Keratinocyte (primary cell): ENCODE measurements at regions not wholly inside any gene's neighbourhood (a gene's known extent, or its start where the extent isn't known, plus 50 kb on each side); places are given as distances from the start of the nearest gene placed in this dataset.

Source experiments
- DNase-seq: peaks from one replicate; pipeline ENCODE4 v3.0.0-alpha.2; 2011; ENCODE audit warnings: low read depth, missing footprints, low spot score
- FAIRE-seq: peaks from 2 replicates; lab custom pipeline; 2011; peaks lifted over from hg19 to GRCh38; lab: Jason Lieb, UNC
- H2AFZ ChIP-seq: 2 replicates; pipeline ENCODE4 v1.6.0; 2012; ENCODE audit warnings: low read length, control low read depth, inconsistent platforms; ENCODE audit not compliant: control insufficient read depth
- H3K27ac ChIP-seq: 2 replicates; pipeline ENCODE4 v1.5.1; 2011; ENCODE audit warnings: low read length; ENCODE audit not compliant: control insufficient read depth, insufficient read depth
- H3K27me3 ChIP-seq: 3 replicates; pipeline ENCODE4 v1.6.0; 2011; ENCODE audit warnings: low read length; ENCODE audit not compliant: control insufficient read depth, insufficient read depth; ENCODE audit errors: extremely low read depth
- H3K36me3 ChIP-seq, 2 experiments: 2 replicates in 1 of 2; 3 replicates in 1 of 2; pipeline ENCODE4 v1.5.1; 2011; ENCODE audit warnings: low read length in 2 of 2, mild to moderate bottlenecking in 1 of 2; ENCODE audit not compliant: control insufficient read depth in 2 of 2, insufficient read depth in 2 of 2; ENCODE audit errors: extremely low read depth in 1 of 2
- H3K4me1 ChIP-seq: 3 replicates; pipeline ENCODE4 v1.5.1; 2011; ENCODE audit warnings: low read length; ENCODE audit not compliant: control insufficient read depth, insufficient read depth; ENCODE audit errors: extremely low read depth
- H3K4me2 ChIP-seq: 3 replicates; pipeline ENCODE4 v1.6.0; 2011; ENCODE audit warnings: low read depth, low read length; ENCODE audit not compliant: control insufficient read depth, insufficient read depth; ENCODE audit errors: extremely low read depth
- H3K4me3 ChIP-seq, 3 experiments: fragments of 200-600 bp in 1 of 3; sonication (generic) in 1 of 3; 2 replicates in 2 of 3; 3 replicates in 1 of 3; pipeline ENCODE4 v1.5.1; 2011 to 2016; ENCODE audit warnings: low read length in 3 of 3, mild to moderate bottlenecking in 3 of 3, control low read depth in 2 of 3, inconsistent platforms in 1 of 3, low read depth in 1 of 3, mixed read lengths in 1 of 3, mixed run types in 1 of 3, moderate library complexity in 1 of 3; ENCODE audit not compliant: control insufficient read depth in 2 of 3, insufficient read depth in 2 of 3; ENCODE audit errors: extremely low read depth in 1 of 3
- H3K79me2 ChIP-seq: 2 replicates; pipeline ENCODE4 v1.6.0; 2012; ENCODE audit warnings: low read length; ENCODE audit not compliant: control insufficient read depth, insufficient read depth
- H3K9ac ChIP-seq: 3 replicates; pipeline ENCODE4 v1.6.0; 2011; ENCODE audit warnings: low read length; ENCODE audit not compliant: control insufficient read depth, insufficient read depth; ENCODE audit errors: extremely low read depth
- H3K9me1 ChIP-seq: 3 replicates; pipeline ENCODE4 v1.6.0; 2011; ENCODE audit warnings: low read length; ENCODE audit not compliant: control insufficient read depth, insufficient read depth; ENCODE audit errors: extremely low read depth
- H3K9me3 ChIP-seq: 2 replicates; pipeline ENCODE4 v1.5.1; 2012; ENCODE audit warnings: low read depth, low read length; ENCODE audit not compliant: control insufficient read depth
- H4K20me1 ChIP-seq: 3 replicates; pipeline ENCODE4 v1.6.0; 2011; ENCODE audit warnings: low read length; ENCODE audit not compliant: control insufficient read depth, insufficient read depth; ENCODE audit errors: extremely low read depth
- EZH2 ChIP-seq: IDR thresholded peaks from one replicate; pipeline ENCODE4 v1.6.1; 2012; ENCODE audit warnings: inconsistent platforms, mild to moderate bottlenecking, low read length, moderate library complexity
- dilution Hi-C: fragments of 300-500 bp; cut with MboI; formaldehyde crosslinking; loops from one replicate; pipeline ENCODE4 v1.7.0; 2020; ENCODE audit warnings: low sequenced_read_pairs; ENCODE audit not compliant: extremely low pct_ligation_motif_present
- TF ChIP-seq, protein P1 (sequence below), 3 experiments: IDR thresholded peaks in 1 of 3; conservative IDR thresholded peaks in 1 of 3; optimal IDR thresholded peaks in 1 of 3; 2 replicates in 2 of 3; 3 replicates in 1 of 3; pipeline versions ENCODE3 to v1.5.1; 2011; ENCODE audit warnings: low read length in 3 of 3, mild to moderate bottlenecking in 3 of 3, moderate library complexity in 2 of 3, control low read depth in 1 of 3, inconsistent platforms in 1 of 3; ENCODE audit not compliant: insufficient read depth in 2 of 3; ENCODE audit errors: extremely low read depth in 1 of 3

DNA sequence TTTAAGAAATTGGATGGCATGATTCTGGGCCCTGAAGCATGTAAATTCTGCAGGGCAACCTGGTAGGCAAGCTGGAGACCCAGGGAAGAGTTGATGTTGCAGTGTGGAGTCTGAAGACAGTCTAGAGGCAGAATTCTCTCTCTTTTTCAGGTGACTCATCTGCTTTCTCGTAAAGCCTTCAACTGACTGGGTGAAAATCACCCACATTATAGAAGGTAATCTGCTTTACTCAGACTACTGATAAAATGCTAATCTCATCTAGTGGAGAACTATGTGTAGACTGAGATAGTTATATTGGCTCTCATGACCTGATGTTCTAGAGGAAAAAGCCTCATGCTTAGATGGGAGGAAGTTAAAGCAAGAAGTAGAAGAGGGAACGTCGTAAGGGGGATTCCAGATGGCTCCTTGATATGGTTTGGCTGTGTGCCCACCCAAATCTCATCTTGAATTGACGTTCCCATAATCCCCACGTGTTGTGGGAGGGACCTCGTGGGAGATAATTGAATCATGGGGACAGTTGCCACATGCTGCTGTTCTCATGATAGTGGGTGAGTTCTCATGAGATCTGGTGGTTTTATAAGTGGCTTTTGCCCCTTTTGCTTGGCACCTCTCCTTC is 723.8 kb downstream of the BCL11B start:
- TF ChIP-seq EZH2, result no peak
- TF ChIP-seq, protein P1, sequence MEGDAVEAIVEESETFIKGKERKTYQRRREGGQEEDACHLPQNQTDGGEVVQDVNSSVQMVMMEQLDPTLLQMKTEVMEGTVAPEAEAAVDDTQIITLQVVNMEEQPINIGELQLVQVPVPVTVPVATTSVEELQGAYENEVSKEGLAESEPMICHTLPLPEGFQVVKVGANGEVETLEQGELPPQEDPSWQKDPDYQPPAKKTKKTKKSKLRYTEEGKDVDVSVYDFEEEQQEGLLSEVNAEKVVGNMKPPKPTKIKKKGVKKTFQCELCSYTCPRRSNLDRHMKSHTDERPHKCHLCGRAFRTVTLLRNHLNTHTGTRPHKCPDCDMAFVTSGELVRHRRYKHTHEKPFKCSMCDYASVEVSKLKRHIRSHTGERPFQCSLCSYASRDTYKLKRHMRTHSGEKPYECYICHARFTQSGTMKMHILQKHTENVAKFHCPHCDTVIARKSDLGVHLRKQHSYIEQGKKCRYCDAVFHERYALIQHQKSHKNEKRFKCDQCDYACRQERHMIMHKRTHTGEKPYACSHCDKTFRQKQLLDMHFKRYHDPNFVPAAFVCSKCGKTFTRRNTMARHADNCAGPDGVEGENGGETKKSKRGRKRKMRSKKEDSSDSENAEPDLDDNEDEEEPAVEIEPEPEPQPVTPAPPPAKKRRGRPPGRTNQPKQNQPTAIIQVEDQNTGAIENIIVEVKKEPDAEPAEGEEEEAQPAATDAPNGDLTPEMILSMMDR (optimal IDR thresholded peaks at IDR 0.05 in 1 of 3, IDR thresholded peaks at IDR 0.05 in 1 of 3, conservative IDR thresholded peaks at IDR 0.05 in 1 of 3; ENCODE audit: extremely low read depth in 1 of 3, insufficient read depth in 2 of 3, low read length in 3 of 3), result no peak
- H3K4me2 ChIP-seq, result no peak overlapping the region
- no peaks in the 10 kb centered on the region for H3K79me2 ChIP-seq
- H3K9me3 ChIP-seq, result no peaks in the 10 kb centered on the region
- no peaks in the 10 kb centered on the region for H3K27me3 ChIP-seq
- FAIRE-seq (no peak), DNase-seq (no peak)
- no peaks in the 10 kb centered on the region for H3K36me3 ChIP-seq
- H3K4me3 ChIP-seq, result no peak overlapping the region
- H3K9me1 ChIP-seq, result no peaks in the 10 kb centered on the region
- no peak overlapping the region for H3K9ac ChIP-seq
- dilution Hi-C loops, result no loop called here
- no peaks in the 10 kb centered on the region for H4K20me1 ChIP-seq
- H3K27ac ChIP-seq, result no peak overlapping the region
- H2AFZ ChIP-seq, result no peak overlapping the region
- H3K4me1 ChIP-seq, result no peaks in the 10 kb centered on the region

- Histone ChIP-seq H3K9ac (no peak overlapping the region), H4K20me1 (no peaks in the 10 kb centered on the region), H2AFZ (no peak overlapping the region), H3K9me3 (no peaks in the 10 kb centered on the region), H3K79me2 (no peaks in the 10 kb centered on the region), H3K27me3 (no peaks in the 10 kb centered on the region), H3K27ac (no peak overlapping the region), H3K4me1 (no peaks in the 10 kb centered on the region), H3K4me3 (no peak overlapping the region), H3K36me3 (no peaks in the 10 kb centered on the region), H3K4me2 (no peak overlapping the region), H3K9me1 (no peaks in the 10 kb centered on the region)
- dilution Hi-C loops, result no loop called here
- TF ChIP-seq EZH2, result no peak
- TF ChIP-seq, protein P1 (optimal IDR thresholded peaks at IDR 0.05 in 1 of 3, IDR thresholded peaks at IDR 0.05 in 1 of 3, conservative IDR thresholded peaks at IDR 0.05 in 1 of 3; ENCODE audit: extremely low read depth in 1 of 3, insufficient read depth in 2 of 3, low read length in 3 of 3), result no peak
- DNase-seq, result no peak
- no peak for FAIRE-seq
Measured at GRCh38 chr14:98551028-98551427, 721.0 kb downstream of the BCL11B start.
